GM23338 (cell line): ENCODE measurements at regions not wholly inside any gene's neighbourhood (a gene's known extent, or its start where the extent isn't known, plus 50 kb on each side); places are given as distances from the start of the nearest gene placed in this dataset.

Source experiments
- ATAC-seq: fragments of 200-7000 bp; cut with Tn5 transposase; 3 replicates; pipeline ENCODE4 v1.9.1; 2020
- DNase-seq: peaks from one replicate; pipeline ENCODE4 v3.0.0-alpha.2; 2015; ENCODE audit warnings: low spot score
- H2AFZ ChIP-seq: fragments of 200-600 bp; sonication (generic); 2 replicates; pipeline ENCODE4 v1.8.0; 2016; ENCODE audit warnings: antibody characterized with exemption, mild to moderate bottlenecking, moderate library complexity
- H3F3A ChIP-seq: fragments of 200-600 bp; sonication (generic); replicated peaks from 2 replicates; pipeline ENCODE4 v1.8.0; 2017; ENCODE audit warnings: antibody characterized with exemption, mixed run types, low read depth
- H3K27ac ChIP-seq: fragments of 200-600 bp; sonication (generic); 2 replicates; pipeline ENCODE4 v1.6.1; 2016; ENCODE audit warnings: low read depth
- H3K27me3 ChIP-seq: fragments of 200-600 bp; sonication (generic); 2 replicates; pipeline ENCODE4 v1.8.0; 2016; ENCODE audit warnings: mild to moderate bottlenecking, mixed run types, moderate library complexity; ENCODE audit not compliant: insufficient read depth
- H3K36me3 ChIP-seq: fragments of 200-600 bp; sonication (generic); 2 replicates; pipeline ENCODE4 v1.8.0; 2016; ENCODE audit warnings: mild to moderate bottlenecking; ENCODE audit not compliant: insufficient read depth
- H3K4me1 ChIP-seq: fragments of 200-600 bp; sonication (generic); 2 replicates; pipeline ENCODE4 v1.8.0; 2016; ENCODE audit warnings: mild to moderate bottlenecking, moderate library complexity; ENCODE audit not compliant: insufficient read depth
- H3K4me2 ChIP-seq: fragments of 200-600 bp; sonication (generic); 2 replicates; pipeline ENCODE4 v1.7.1; 2017; ENCODE audit warnings: mixed run types
- H3K4me3 ChIP-seq: fragments of 200-600 bp; sonication (generic); 2 replicates; pipeline ENCODE4 v1.6.1; 2016; ENCODE audit warnings: mixed run types
- H3K79me2 ChIP-seq: fragments of 200-600 bp; sonication (generic); replicated peaks from 2 replicates; pipeline ENCODE4 v1.8.0; 2017; ENCODE audit warnings: mild to moderate bottlenecking; ENCODE audit not compliant: insufficient read depth
- H3K9me2 ChIP-seq: fragments of 200-600 bp; sonication (generic); 2 replicates; pipeline ENCODE4 v1.8.0; 2017; ENCODE audit not compliant: insufficient read depth
- H4K20me1 ChIP-seq: fragments of 200-600 bp; sonication (generic); replicated peaks from 2 replicates; pipeline ENCODE4 v1.8.0; 2017; ENCODE audit warnings: mild to moderate bottlenecking; ENCODE audit not compliant: insufficient read depth
- H3K27ac Mint-ChIP-seq: 2 replicates; pipeline ENCODE4 v1.8.0; 2020; ENCODE audit warnings: inconsistent platforms, mild to moderate bottlenecking, moderate library complexity, mixed read lengths
- H3K27me3 Mint-ChIP-seq: 3 replicates; pipeline ENCODE4 v1.8.0; 2022; ENCODE audit warnings: low read depth, mild to moderate bottlenecking, moderate library complexity, mixed read lengths, inconsistent platforms; ENCODE audit not compliant: insufficient read depth, poor library complexity
- H3K36me3 Mint-ChIP-seq: 3 replicates; pipeline ENCODE4 v1.8.0; 2021; ENCODE audit warnings: low read depth, mild to moderate bottlenecking, inconsistent platforms, moderate library complexity, mixed read lengths
- H3K4me1 Mint-ChIP-seq: 3 replicates; pipeline ENCODE4 v1.8.0; 2020; ENCODE audit warnings: mild to moderate bottlenecking, inconsistent platforms, mixed read lengths
- H3K4me3 Mint-ChIP-seq: 3 replicates; pipeline ENCODE4 v1.8.0; 2021; ENCODE audit warnings: moderate library complexity, mild to moderate bottlenecking, inconsistent platforms, mixed read lengths
- H3K9me3 Mint-ChIP-seq: 3 replicates; pipeline ENCODE4 v1.8.0; 2020; ENCODE audit warnings: moderate library complexity, mild to moderate bottlenecking, inconsistent platforms, mixed read lengths
- CREB1 ChIP-seq: fragments of 250-450 bp; sonication (Bioruptor Pico); IDR thresholded peaks from 2 replicates; pipeline ENCODE4 v1.5.0; 2020; ENCODE audit warnings: low read depth, mild to moderate bottlenecking, moderate library complexity
- CTCF ChIP-seq, 2 experiments: fragments of 200-600 bp in 1 of 2; sonication (generic) in 1 of 2; conservative IDR thresholded peaks; 2 replicates each; pipeline versions ENCODE4 v1.5.1 to v1.6.1; 2016 to 2017; ENCODE audit warnings: antibody characterized with exemption in 2 of 2, low read depth in 2 of 2, mild to moderate bottlenecking in 2 of 2, moderate library complexity in 1 of 2
- ETS1 ChIP-seq: IDR thresholded peaks from 2 replicates; pipeline ENCODE4 v1.6.1; 2016; ENCODE audit warnings: antibody characterized with exemption
- EZH2 ChIP-seq: fragments of 200-600 bp; sonication (generic); IDR thresholded peaks from one replicate; pipeline ENCODE4 v1.8.0; 2017; ENCODE audit warnings: antibody characterized with exemption, mild to moderate bottlenecking, low read depth; ENCODE audit not compliant: unreplicated experiment
- JUNB ChIP-seq: IDR thresholded peaks from one replicate; pipeline ENCODE4 v1.6.1; 2016; ENCODE audit warnings: antibody characterized with exemption; ENCODE audit not compliant: unreplicated experiment
- POLR2AphosphoS5 ChIP-seq: IDR thresholded peaks from 2 replicates; pipeline ENCODE4 v1.6.1; 2016; ENCODE audit warnings: antibody characterized with exemption, low read depth
- REST ChIP-seq: IDR thresholded peaks from one replicate; pipeline ENCODE4 v1.6.1; 2018; ENCODE audit warnings: antibody characterized with exemption; ENCODE audit not compliant: unreplicated experiment
- STAT1 ChIP-seq: IDR thresholded peaks from one replicate; pipeline ENCODE4 v1.6.1; 2016; ENCODE audit warnings: antibody characterized with exemption; ENCODE audit not compliant: unreplicated experiment
- ZNF114 ChIP-seq: fragments of 250-450 bp; sonication (Bioruptor Pico); IDR thresholded peaks from 2 replicates; pipeline ENCODE4 v1.5.0; 2020; ENCODE audit warnings: mild to moderate bottlenecking, moderate library complexity
- ZNF462 ChIP-seq: fragments of 250-450 bp; sonication (Bioruptor Pico); IDR thresholded peaks from 2 replicates; pipeline ENCODE4 v1.5.0; 2020; ENCODE audit warnings: mild to moderate bottlenecking, moderate library complexity

GRCh38 chr18:56185126-56185525, 453.3 kb downstream of the TXNL1 start (continued):
- TF ChIP-seq ZNF462 = no peak
- TF ChIP-seq EZH2 = no peak
- TF ChIP-seq CTCF (conservative IDR thresholded peaks at IDR 0.05; ENCODE audit: low read depth in 2 of 2) = no peak
- TF ChIP-seq JUNB = no peak

GRCh38 chr18:56176751-56177150, 461.6 kb downstream of the TXNL1 start:
- no peak overlapping the region for H3K4me2 ChIP-seq
- no peaks in the 10 kb centered on the region; the same call in 2 of the 3 replicates for H3K36me3 Mint-ChIP-seq

More at GRCh38 chr18:56176751-56177150, 461.6 kb downstream of the TXNL1 start:
- DNase-seq = no peak
- Histone ChIP-seq H2AFZ (no peak overlapping the region), H4K20me1 (no peaks in the 10 kb centered on the region), H3K27me3 (no peaks in the 10 kb centered on the region), H3K4me1 (peaks cover 9% of the 10 kb centered on the region; the same call in 1 of the 2 replicates), H3K36me3 (no peaks in the 10 kb centered on the region), H3F3A (no peaks in the 10 kb centered on the region), H3K27ac (no peak overlapping the region), H3K4me3 (no peak overlapping the region), H3K79me2 (no peaks in the 10 kb centered on the region), H3K9me2 (0 out of 2 replicates have a peak, but pooled peaks cover 3% of the 10 kb centered on the region)
- no peak for ATAC-seq
- Mint-ChIP-seq H3K27me3 (no peaks in the 10 kb centered on the region), H3K4me1 (peaks cover 12% of the 10 kb centered on the region), H3K9me3 (no peaks in the 10 kb centered on the region; the same call in 2 of the 3 replicates), H3K4me3 (no peak overlapping the region), H3K27ac (no peak overlapping the region)
- TF ChIP-seq STAT1 = no peak
- no peak for TF ChIP-seq ZNF114 (CRISPR knock-in tag)
- TF ChIP-seq ETS1 = no peak
- no peak for TF ChIP-seq REST
- TF ChIP-seq CREB1 (CRISPR knock-in tag) = no peak
- no peak for TF ChIP-seq POLR2AphosphoS5
- no peak for TF ChIP-seq CTCF (conservative IDR thresholded peaks at IDR 0.05; ENCODE audit: low read depth in 2 of 2)
- no peak for TF ChIP-seq EZH2
